Caco-2 (cell line): ENCODE measurements at regions not wholly inside any gene's neighbourhood (a gene's known extent, or its start where the extent isn't known, plus 50 kb on each side); places are given as distances from the start of the nearest gene placed in this dataset.

ENCODE experiments used
- BruUV-seq: library from RNA; stranded (reverse); fragments of 400-500 nt; replicated peaks from 2 replicates; lab custom pipeline; 2021; lab: Mats Ljungman, UMichigan
- CTCF ChIA-PET: fragments of 300-600 bp; sonication (Branson Sonifier 250); formaldehyde crosslinking; loops from one replicate; lab custom pipeline; 2022; ENCODE audit warnings: antibody characterized with exemption; lab: Charles Lee
- POLR2A ChIA-PET: fragments of 300-600 bp; sonication (Branson Sonifier 250); formaldehyde crosslinking; loops from one replicate; lab custom pipeline; 2022; ENCODE audit warnings: antibody characterized with exemption; lab: Charles Lee
- DNase-seq, 2 experiments: peaks; one replicate each; pipeline versions ENCODE4 v3.0.0 to v3.0.0-alpha.2; 2020 to 2022
- H3K27me3 ChIP-seq: replicated peaks from 2 replicates; pipeline ENCODE4 v1.6.0; 2011; ENCODE audit warnings: low read length; ENCODE audit not compliant: control insufficient read depth, insufficient read depth
- H3K36me3 ChIP-seq: 2 replicates; pipeline ENCODE4 v1.5.1; 2011; ENCODE audit warnings: low read length; ENCODE audit not compliant: control insufficient read depth, insufficient read depth
- H3K4me1 ChIP-seq: fragments of 250-450 bp; sonication (Bioruptor Pico); 2 replicates; pipeline ENCODE4 v1.5.1; 2020; ENCODE audit warnings: mild to moderate bottlenecking
- H3K4me3 ChIP-seq: 2 replicates; pipeline ENCODE4 v1.5.1; 2011; ENCODE audit warnings: low read depth, mild to moderate bottlenecking, control low read depth, low read length
- H3K9me3 ChIP-seq: fragments of 250-450 bp; sonication (Bioruptor Pico); 2 replicates; pipeline ENCODE4 v1.5.1; 2020; ENCODE audit warnings: mild to moderate bottlenecking, moderate library complexity
- H3K27ac Mint-ChIP-seq: one replicate; pipeline ENCODE4 v1.8.0; 2022; ENCODE audit warnings: mixed read lengths; ENCODE audit not compliant: unreplicated experiment
- H3K27me3 Mint-ChIP-seq: one replicate; pipeline ENCODE4 v1.8.0; 2022; ENCODE audit warnings: mixed read lengths; ENCODE audit not compliant: insufficient read depth, unreplicated experiment
- H3K36me3 Mint-ChIP-seq: one replicate; pipeline ENCODE4 v1.8.0; 2022; ENCODE audit warnings: mild to moderate bottlenecking, mixed read lengths; ENCODE audit not compliant: insufficient read depth, unreplicated experiment
- H3K4me1 Mint-ChIP-seq: one replicate; pipeline ENCODE4 v1.8.0; 2022; ENCODE audit warnings: low read depth, mixed read lengths; ENCODE audit not compliant: unreplicated experiment
- H3K4me3 Mint-ChIP-seq: one replicate; pipeline ENCODE4 v1.8.0; 2022; ENCODE audit warnings: mild to moderate bottlenecking, moderate library complexity, mixed read lengths; ENCODE audit not compliant: unreplicated experiment
- H3K9me3 Mint-ChIP-seq: one replicate; pipeline ENCODE4 v1.8.0; 2022; ENCODE audit warnings: mixed read lengths; ENCODE audit not compliant: unreplicated experiment
- intact Hi-C: fragments of 100-400 bp; cut with micrococcal nuclease; formaldehyde crosslinking; loops from one replicate; pipeline ENCODE4 v1.10.0; 2022; ENCODE audit not compliant: unreplicated experiment
- TF ChIP-seq, protein P1 (sequence below), 2 experiments: fragments of 200-600 bp in 1 of 2; IDR thresholded peaks; 1 replicate in 1 of 2; 2 replicates in 1 of 2; pipeline versions ENCODE4 v1.5.1 to v1.8.0; 2011 to 2022; ENCODE audit warnings: antibody characterized with exemption in 1 of 2, control low read depth in 1 of 2, inconsistent platforms in 1 of 2, low read depth in 1 of 2, low read length in 1 of 2, mild to moderate bottlenecking in 1 of 2, moderate library complexity in 1 of 2; ENCODE audit not compliant: insufficient read depth in 1 of 2, severe bottlenecking in 1 of 2, unreplicated experiment in 1 of 2

DNA sequence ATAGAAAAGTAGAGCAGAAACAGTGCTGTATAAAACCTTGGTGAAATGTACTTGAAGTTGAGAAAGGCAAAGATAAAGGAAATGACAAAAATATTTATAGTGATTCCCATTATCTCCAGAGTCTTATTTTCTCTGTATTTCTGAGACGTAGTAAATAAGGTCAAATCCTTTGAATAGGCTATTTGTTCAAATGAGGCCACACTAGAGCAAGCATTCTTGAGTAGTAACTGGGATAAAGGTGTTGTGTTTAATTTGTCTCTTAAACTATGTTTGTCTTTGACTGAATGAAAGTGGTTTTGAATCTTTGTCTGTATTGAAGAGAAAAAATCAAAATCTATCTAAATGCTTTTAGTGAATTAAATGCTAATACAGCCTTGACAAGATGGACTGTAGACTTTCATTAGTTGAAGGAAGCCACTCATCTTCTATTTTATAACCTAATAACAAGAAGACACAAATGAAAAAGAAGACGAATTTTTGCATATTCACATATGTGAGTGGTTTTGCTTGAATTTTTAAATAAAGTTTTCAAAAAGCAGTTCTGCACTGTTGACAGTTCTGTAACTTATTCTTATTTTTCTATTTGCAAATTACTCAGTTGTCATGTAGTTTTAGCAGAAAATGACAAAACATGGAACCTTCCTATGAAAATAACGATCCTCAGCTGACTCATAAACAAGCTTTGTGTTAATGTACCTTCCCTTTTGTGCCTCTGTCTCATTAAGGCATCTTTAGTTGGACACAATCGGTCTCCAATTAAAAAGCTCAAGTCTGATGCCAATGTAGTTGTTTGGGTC, 94.8 kb upstream of the PCDH18 start:
- H3K27ac Mint-ChIP-seq, result no peak overlapping the region
- Histone ChIP-seq H3K36me3 (no peaks in the 10 kb centered on the region), H3K27me3 (no peaks in the 10 kb centered on the region), H3K9me3 (no peaks in the 10 kb centered on the region), H3K4me1 (no peaks in the 10 kb centered on the region), H3K4me3 (no peak overlapping the region)
- TF ChIP-seq, protein P1, sequence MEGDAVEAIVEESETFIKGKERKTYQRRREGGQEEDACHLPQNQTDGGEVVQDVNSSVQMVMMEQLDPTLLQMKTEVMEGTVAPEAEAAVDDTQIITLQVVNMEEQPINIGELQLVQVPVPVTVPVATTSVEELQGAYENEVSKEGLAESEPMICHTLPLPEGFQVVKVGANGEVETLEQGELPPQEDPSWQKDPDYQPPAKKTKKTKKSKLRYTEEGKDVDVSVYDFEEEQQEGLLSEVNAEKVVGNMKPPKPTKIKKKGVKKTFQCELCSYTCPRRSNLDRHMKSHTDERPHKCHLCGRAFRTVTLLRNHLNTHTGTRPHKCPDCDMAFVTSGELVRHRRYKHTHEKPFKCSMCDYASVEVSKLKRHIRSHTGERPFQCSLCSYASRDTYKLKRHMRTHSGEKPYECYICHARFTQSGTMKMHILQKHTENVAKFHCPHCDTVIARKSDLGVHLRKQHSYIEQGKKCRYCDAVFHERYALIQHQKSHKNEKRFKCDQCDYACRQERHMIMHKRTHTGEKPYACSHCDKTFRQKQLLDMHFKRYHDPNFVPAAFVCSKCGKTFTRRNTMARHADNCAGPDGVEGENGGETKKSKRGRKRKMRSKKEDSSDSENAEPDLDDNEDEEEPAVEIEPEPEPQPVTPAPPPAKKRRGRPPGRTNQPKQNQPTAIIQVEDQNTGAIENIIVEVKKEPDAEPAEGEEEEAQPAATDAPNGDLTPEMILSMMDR (IDR thresholded peaks at IDR 0.05; ENCODE audit: insufficient read depth in 1 of 2, low read depth in 1 of 2, low read length in 1 of 2, severe bottlenecking in 1 of 2, unreplicated experiment in 1 of 2), result no peak
- no peak overlapping the region for H3K4me3 Mint-ChIP-seq
- no peaks in the 10 kb centered on the region for H3K36me3 Mint-ChIP-seq
- no peaks in the 10 kb centered on the region for H3K9me3 Mint-ChIP-seq
- intact Hi-C loops, result no loop called here
- no peak for DNase-seq
- H3K4me1 Mint-ChIP-seq, result no peaks in the 10 kb centered on the region
- BruUV-seq, result no TSS peak
- ChIA-PET POLR2A (no interaction called here), CTCF (no interaction called here)
- H3K27me3 Mint-ChIP-seq, result no peaks in the 10 kb centered on the region

DNA sequence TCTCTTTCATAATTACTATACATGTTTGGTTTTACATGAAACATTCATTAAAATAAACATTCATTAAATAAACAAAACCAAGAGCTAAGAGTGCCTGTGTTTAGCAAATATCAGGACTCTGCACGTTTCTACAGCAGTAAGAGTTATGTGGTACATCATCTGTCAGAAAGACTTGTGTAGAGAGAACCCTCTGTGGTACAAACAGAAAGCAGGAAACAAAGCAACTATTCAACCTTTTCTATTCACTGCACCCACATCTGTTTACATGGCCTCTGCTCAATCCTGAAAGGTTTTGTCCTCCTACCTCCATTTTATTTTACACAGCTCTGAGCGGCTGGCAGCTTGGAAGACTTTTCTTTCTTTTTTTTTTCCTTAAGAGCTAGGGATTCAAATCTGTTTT, 90.7 kb upstream of the PCDH18 start:
- no peaks in the 10 kb centered on the region for H3K36me3 Mint-ChIP-seq
- H3K4me1 Mint-ChIP-seq, result no peaks in the 10 kb centered on the region
- no peaks in the 10 kb centered on the region for H3K27me3 ChIP-seq
- no peak overlapping the region for H3K4me3 Mint-ChIP-seq
- no peaks in the 10 kb centered on the region for H3K9me3 Mint-ChIP-seq
- ChIA-PET CTCF (no interaction called here), POLR2A (no interaction called here)
- no peaks in the 10 kb centered on the region for H3K9me3 ChIP-seq
- H3K4me1 ChIP-seq, result no peaks in the 10 kb centered on the region
- H3K27me3 Mint-ChIP-seq, result peaks cover 3% of the 10 kb centered on the region
- no peak overlapping the region for H3K4me3 ChIP-seq
- no peak for DNase-seq
- no peaks in the 10 kb centered on the region for H3K36me3 ChIP-seq
- H3K27ac Mint-ChIP-seq, result no peak overlapping the region
- TF ChIP-seq, protein P1 (IDR thresholded peaks at IDR 0.05; ENCODE audit: insufficient read depth in 1 of 2, low read depth in 1 of 2, low read length in 1 of 2, severe bottlenecking in 1 of 2, unreplicated experiment in 1 of 2), result no peak
- intact Hi-C loops, result no loop called here
- BruUV-seq, result no TSS peak

DNA sequence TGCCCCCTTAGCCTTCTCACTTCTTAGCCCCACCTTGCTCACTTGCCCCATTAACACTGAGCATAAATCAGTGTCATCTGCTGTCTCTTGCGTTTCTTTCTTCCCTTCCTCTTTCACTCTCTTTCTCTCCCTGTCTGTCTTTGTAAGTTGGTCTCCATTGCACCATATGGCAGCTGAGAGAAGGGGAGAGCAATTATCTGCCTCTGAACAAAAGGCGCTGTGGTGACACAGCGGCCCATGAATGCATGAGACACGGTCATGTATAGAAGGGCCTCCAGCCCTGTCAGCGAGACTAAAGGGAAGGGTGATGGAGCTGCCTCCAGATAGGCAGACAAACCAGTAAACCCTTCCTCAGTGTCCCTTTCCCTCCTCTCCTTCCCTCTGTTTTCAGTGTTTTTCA, 88.8 kb upstream of the PCDH18 start:
- Mint-ChIP-seq H3K4me3 (no peak overlapping the region), H3K9me3 (no peaks in the 10 kb centered on the region), H3K27me3 (peaks cover 3% of the 10 kb centered on the region), H3K36me3 (no peaks in the 10 kb centered on the region), H3K27ac (no peak overlapping the region), H3K4me1 (no peaks in the 10 kb centered on the region)
- Histone ChIP-seq H3K4me3 (no peak overlapping the region), H3K9me3 (no peaks in the 10 kb centered on the region), H3K4me1 (no peaks in the 10 kb centered on the region), H3K27me3 (no peaks in the 10 kb centered on the region), H3K36me3 (no peaks in the 10 kb centered on the region)
- CTCF ChIA-PET, result no interaction called here
- DNase-seq, result no peak
- TF ChIP-seq, protein P1 (IDR thresholded peaks at IDR 0.05; ENCODE audit: insufficient read depth in 1 of 2, low read depth in 1 of 2, low read length in 1 of 2, severe bottlenecking in 1 of 2, unreplicated experiment in 1 of 2), result no peak
- POLR2A ChIA-PET, result no interaction called here
- intact Hi-C loops, result no loop called here
- BruUV-seq, result no TSS peak
